HG02759 (cell line): ENCODE measurements at regions not wholly inside any gene's neighbourhood (a gene's known extent, or its start where the extent isn't known, plus 50 kb on each side); places are given as distances from the start of the nearest gene placed in this dataset.
"Not testable (repeated sequence)": the region's sequence is repeated elsewhere in the genome, so short reads cannot be mapped to it uniquely, and the experiment has no call there.

ENCODE experiments used
- ATAC-seq: cut with Tn5 transposase; IDR thresholded peaks from one replicate; pipeline ENCODE4 v1.9.1; 2021; ENCODE audit warnings: mild to moderate bottlenecking, moderate library complexity; ENCODE audit not compliant: unreplicated experiment

DNA sequence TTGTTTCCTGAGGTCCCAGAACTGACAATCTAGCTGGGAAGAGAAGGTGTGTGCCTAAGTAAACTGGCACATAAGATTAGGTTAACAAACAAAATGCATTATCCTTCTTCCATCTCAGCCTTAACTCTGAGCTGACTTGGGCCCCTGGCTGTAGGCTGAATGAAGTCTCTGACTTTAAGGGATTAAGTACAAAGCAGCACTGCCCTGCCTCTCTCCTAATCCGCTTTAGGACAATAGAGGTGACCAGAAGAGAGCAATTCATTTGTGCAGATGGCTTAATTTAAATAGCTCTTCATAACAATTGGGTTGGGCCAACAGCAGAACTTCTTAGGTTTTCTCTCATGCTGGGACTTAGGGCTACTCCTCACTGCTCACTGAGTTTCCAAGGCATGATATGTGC lies 181.6 kb upstream of the SOX14 start:
- no peak for ATAC-seq

DNA sequence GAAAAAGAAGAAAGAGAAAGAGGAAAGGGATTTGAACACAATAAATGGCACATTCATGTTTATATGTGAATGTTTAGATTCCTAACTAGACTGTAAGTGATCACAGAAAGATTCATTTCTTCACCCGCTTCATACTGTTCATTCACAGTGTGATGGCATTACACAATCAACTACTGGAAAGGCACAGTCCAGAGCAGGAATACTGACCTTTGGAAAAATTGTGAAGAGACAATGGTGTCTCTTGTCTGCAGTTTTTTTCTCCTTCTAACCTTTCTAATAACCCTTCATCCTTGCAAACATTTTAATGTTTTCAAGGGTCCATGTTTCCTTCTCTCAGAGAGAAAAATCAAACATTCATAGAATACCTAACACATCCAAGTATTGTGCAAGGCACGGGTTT lies 180.9 kb upstream of the SOX14 start:
- ATAC-seq, result no peak

DNA sequence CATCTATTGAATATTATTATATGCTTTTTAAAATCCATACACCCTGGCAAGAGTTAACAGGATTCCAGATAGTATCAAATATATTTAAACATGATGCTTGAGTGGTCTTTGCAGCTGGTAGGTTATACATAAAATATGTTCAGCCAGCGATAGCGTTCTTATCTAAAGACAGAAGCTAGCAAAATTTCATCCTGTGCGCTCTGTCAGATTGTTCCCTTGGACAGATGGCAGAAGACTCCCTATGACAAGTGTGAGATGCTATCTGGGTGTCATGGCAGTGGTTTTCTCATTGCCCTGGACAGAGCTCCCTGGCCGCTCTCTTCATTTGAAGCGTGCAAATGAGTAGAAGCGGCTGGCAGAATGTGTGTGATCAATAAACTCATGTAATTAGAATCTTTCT lies 175.2 kb upstream of the SOX14 start:
- no peak for ATAC-seq

DNA sequence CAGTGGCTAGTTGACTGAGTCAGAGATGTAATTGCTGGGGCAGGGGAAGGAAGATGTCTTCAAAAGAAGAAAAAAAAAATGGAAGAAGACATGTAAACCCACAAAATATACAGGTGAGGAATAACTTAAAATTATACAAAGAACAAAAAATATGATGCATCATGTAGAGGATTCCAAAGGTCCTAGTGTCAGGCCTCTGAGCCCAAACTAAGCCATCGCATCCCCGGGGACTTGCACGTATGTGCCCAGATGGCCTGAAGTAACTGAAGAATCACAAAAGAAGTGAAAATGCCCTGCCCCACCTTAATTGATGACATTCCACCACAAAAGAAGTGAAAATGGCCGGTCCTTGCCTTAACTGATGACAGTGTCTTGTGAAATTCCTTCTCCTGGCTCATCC lies 168.7 kb upstream of the SOX14 start:
- ATAC-seq, result not testable (repeated sequence)

DNA sequence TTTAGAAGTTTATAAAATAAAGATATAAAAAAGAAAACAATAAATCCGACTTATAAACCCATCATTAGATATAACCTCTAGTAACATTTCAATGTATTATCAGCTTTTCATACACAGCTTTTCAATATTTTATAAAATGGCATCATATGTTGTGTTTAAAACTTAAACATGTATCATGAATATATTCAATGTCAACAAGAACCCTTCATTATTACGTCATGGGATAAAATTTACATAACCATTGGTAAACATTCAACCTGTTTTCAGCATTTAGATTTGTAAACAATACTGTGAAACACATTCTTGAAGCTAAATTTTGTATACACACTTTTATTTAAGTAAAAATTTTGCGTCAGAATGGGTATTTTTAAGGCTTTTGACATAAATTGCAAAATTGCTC lies 153.4 kb upstream of the SOX14 start:
- no peak for ATAC-seq

DNA sequence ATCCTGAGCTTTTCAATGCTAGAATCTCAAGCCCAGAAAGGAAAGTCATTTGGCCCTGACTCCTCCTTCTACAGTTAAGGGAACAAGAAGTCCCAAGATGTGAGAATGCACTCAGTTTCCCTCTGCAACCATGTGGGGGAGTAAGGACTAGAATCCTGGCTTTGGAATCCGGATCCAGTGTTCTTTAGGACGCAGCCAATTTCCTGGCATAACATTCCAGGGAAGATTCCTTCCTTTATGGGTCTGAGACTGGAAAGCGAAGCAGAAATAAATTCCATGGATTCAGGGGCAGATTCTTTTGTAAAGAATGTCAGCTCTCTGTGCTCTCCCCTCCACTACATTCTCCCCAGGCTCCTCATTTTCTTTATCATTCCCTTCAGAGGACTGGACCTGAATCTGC lies 151.8 kb upstream of the SOX14 start:
- no peak for ATAC-seq

DNA sequence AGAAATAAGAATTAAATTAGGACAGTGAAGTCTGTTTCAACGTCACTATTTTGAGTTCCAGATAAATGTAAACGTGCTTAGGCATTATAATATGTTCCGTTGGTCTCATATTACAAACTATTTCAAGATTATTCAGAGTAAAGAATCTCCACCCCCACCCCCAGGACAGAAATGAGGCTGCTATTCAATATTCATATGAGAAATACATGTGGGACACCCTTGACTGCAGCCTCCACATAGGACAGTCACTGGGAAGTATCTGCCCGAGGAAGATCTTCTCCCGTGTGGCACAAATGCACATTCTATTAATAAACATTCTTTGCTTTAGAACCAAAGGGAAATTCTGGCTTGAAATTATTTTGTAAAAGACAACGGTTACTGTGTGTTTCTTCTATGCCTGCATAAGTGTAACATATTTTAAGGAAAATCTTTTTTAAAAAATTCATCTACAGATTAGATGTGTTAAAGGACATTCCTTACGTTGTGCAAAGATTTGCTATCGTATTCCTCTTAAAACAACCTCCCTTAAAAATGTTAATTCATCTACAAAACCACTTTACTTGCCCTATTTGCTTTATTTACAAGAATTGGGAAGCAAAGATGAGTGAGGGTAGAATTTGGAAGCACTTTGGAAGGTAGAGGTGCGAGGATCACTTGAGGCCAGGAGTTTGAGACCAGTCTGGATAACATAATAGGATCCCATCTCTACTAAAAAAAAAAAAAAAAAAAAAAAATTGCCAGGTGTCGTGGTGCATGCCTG lies 148.3 kb upstream of the SOX14 start:
- no peak for ATAC-seq

DNA sequence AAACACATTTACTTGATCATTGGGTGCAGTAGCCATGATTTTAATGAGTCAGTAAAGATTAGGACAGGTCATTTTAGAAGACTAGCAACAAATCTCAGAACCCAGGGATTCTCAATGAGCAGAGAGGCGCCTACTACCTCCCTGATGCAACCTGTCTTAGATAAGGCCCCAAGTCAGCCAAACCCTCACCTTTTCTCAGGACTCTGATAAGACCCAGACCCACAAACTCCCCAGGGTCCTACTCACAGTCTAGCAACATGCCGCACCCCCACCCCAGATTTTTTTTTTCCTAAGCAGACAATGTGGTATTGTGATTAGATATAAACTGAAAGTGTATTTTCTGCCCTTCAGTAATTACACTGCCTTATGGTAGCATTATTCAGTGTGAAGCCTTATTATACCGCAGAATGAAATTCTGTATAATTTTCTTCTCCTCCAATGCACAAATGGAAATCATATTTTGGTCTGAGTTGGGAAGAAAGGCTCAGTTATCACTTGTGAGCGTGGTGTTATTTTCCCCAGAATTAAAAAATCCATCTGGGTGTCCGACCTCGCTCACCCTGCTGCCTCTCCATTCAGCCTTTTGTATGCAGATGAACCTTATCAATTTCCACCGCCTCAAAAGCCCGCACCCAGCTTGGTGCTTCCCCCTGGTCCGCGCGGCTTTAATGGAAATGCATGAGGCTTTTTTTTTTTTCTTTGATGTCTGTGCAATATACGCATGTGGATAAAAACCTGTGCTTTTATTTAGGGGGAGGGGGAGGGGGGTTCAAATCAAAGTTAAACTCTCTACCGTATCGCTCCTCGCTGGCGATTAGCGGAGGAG lies 122.0 kb upstream of the SOX14 start:
- no peak for ATAC-seq

DNA sequence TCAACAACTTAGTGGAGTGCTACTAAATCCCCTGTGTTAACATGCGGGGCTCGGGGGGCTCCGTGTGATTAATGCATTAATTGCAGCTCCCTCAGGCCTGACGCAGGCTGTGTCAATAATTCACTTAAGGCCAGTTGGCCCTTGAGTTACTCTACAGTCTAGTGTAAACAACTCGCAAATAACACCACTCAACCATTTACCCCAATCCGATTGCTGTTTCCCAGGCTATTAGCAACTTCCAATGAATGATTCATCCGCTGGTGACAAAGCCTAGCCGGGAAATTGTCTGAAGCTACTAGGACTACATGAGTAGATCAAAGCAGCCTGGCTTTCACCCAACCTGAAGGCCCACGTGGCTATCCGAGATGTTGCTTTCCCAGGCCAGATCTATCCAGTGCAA lies 121.3 kb upstream of the SOX14 start:
- no peak for ATAC-seq

DNA sequence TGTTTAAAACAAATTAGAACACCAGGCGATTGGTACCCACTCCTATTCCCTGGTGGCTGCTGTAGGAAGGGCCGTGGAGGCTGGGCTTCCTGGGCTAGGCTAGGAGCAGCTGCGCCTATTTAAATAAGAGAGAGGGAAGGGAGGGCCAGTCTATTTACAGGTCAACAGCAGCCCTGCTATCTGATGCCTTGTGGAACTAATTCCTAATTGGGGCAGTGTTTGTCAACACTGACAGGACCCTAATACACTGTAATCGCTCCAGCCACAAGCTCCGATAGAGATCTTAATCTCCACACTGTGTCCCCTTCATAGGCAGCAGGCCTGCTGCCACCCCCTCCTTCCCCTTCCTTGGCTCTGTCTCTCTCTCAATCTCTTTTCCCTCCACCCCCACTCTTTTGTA lies 116.9 kb upstream of the SOX14 start:
- ATAC-seq, result no peak

DNA sequence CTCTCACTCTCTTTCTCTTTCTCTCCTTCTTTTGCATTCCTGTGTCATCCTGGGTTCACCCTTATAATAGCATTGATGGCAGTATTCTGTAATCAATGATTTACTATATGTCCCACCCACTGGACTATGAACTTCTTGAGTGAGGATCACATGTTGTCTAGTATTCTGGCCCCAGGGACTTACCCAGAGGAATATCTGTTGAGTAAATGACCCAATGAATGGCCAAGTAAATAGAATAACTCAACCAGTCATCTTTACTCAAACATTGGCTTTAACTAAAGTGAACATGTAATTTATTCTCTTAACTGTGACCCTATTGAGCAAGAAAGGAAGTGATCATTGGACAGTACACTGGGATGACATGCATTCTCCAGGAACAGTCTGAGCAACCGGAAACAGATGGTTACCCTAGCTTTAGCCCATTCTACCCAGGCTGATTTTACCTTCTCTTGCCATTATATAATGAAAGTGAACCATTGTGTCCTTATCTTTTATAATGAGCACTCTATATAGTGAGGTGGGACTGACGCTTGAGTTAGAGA lies 94.5 kb upstream of the SOX14 start:
- ATAC-seq, result no peak

DNA sequence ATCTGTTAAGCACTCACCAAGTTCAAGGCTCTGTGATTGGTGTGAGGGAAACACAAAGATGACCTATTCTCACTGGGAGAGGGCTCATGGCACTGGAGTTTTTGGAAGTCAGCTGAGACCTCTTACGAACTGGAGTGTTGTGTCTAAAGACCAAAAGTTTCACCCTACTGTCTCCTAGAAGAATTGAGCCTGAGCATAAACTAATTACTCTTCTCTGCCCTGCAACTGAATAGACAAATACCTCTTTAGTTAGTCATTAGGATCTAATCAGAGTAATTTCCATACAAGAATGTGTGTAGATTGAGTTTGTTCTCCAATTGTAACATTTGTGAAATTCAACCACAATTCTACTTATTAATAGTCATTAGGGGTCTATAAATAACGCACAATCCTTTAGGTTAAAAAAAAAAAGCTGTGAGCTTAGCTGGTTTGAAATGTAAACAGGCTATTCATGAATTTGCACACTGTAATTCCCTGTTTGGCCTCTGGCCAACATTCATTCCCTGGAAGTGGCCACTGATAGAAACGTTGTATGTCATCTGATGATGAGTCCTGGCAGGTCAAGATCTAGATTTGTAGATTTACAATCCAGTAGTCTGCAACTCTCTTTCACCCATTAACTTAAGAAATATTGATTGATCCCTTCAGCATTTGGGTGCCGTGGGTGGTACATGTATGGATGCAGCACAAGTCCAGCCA lies 76.8 kb upstream of the SOX14 start:
- ATAC-seq, result no peak

DNA sequence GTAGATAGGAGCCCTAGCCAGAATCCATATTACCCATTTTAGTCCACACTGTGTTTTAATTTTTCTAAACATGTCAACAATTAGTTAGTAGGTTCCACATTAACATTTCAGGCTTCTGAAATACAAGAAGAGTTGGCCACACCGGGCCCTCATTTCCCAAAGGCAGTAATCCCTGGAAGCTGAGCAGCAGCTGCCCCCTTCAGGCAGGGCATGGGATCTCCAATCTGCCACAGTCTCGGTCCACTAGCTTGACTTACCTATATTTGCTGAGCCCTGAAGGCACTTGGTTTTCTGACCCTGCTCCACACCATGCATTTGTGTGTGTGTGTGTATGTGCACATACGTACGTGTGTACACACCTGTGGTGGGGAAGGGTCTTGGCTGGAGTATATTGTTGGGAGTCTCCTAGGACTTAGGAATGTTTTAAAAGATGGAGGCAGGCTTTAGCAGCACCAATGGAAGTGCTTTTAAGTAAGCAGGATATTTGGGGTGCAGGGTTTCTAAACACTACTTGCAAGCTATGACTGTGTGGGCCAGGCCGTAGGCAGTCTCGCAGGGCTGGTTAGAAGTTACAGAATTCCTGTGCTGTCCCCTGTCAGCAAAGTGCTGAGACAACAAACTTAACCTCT lies 71.2 kb upstream of the SOX14 start:
- peak; percentile 49 for ATAC-seq

DNA sequence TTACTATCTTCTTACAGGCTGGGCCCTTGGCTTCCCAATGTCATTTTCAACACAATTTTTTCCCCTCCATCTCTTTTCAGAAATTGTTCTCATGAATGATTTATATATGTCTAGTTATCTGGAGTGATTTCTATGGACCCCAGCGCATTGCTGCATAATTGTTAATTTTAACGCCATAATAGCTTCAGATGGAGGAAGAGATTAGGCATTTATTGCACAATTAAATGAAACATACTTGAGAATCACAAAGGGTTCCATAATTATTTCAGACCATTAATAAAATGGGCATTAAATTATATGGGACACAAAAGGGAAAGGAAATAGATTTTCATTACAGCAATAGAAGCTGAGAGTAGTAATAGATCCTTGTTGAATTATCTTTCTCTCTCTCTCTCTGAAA lies 70.3 kb upstream of the SOX14 start:
- no peak for ATAC-seq

DNA sequence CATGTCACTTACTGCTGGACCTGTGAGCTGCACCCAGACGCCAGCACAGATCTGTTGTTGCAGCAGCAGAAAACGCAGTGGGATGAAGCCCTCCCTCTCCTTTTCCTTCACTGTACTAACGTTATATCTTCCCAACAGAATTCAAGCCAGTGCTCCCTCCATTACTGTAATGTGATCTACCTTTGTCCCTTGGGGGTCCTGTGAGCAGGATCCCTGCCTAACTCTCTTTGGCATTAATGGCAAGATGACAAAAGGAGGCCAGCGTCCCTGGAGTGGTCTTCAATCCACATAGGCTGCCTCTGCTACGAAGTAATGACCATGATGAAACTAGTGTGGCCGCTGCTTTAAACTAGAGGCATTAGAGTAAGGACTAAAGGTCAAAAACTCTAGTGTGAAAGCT lies 69.3 kb upstream of the SOX14 start:
- ATAC-seq, result no peak

DNA sequence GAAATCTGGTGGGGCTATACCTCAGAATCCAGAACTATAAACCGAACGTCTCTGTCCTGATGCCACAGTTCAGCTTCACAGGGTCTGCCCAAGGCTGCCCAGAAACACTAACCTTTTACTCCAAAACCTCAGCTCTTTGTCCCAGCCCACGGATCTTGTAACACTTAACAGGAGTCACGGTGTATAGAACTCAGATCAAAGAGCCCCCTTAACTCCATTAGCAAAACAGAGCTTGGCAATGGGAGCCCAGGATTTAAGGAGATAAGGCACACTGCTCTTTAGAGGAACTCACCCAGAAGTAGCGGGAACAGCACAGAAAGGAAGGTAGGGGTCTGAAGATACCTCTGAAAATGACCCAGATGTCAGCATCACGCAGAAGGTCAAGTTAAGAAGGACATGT lies 68.8 kb upstream of the SOX14 start:
- no peak for ATAC-seq

DNA sequence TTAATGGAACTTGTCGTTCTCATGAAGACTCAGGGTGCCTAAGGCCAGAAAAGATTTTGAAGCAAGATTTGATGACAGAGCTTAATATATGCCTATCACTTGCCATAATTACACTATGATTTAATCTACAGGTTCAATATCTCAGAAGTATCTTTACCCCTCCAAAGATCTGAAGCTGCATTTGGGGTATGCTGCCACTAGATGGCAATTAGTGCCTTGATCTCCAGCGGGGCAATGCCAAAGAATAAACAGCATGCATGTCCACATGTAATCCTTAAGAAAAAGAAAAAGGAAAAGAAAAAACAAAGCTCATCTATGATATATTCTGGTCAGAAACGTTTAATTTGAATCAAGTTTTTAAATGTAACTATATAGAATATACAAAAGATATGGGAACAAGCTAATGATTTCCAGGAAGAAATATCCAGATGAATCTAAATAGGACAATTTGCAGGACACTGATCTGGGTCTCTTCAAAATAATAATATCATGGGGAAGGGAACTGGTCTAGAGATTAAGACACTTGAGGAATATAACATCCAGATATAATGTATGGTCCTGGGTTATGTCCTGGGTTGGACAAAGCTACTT lies 55.0 kb upstream of the SOX14 start:
- ATAC-seq, result no peak

DNA sequence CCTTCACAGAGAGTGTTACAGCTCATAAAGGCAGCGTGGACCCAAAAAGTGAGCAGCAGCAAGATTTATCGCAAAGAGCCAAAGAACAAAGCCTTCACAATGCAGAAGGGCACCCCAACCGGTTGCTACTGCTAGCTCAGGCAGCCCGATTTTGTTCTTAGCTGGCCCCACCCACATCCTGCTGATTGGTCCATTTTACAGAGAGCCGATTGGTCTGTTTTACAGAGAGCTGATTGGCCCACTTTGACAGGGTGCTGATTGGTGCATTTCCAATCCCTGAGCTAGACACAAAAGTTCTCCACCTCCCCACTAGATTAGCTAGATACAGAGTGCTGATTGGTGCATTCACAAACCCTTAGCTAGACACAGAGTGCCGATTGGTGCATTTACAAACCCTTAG lies 50.1 kb upstream of the SOX14 start:
- ATAC-seq, result not testable (repeated sequence)
